Stimulated activated naive CD8-positive, alpha-beta T cell treated with anti-CD3 and anti-CD28 coated beads, Interleukin-15, amount 100 ng/mL, for 72 hours (primary cell): ENCODE measurements at regions not wholly inside any gene's neighbourhood (a gene's known extent, or its start where the extent isn't known, plus 50 kb on each side); places are given as distances from the start of the nearest gene placed in this dataset.

Experiments
- ATAC-seq: fragments of 150-1000 bp; cut with Tn5 transposase; 2 replicates; pipeline ENCODE4 v1.10.0; 2021; ENCODE audit warnings: mild to moderate bottlenecking, moderate library complexity
- DNase-seq, 2 donors: peaks; one replicate each; pipeline ENCODE4 v3.0.0; 2021 to 2022
- H3K27ac Mint-ChIP-seq, 2 donors: one replicate each; pipeline ENCODE4 v1.8.0; 2022; ENCODE audit warnings: mild to moderate bottlenecking in 2 of 2, mixed read lengths in 2 of 2, moderate library complexity in 2 of 2
- H3K27me3 Mint-ChIP-seq: one replicate; pipeline ENCODE4 v1.8.0; 2022; ENCODE audit warnings: mixed read lengths
- H3K4me1 Mint-ChIP-seq: one replicate; pipeline ENCODE4 v1.8.0; 2022; ENCODE audit warnings: mild to moderate bottlenecking, mixed read lengths
- H3K4me3 Mint-ChIP-seq, 2 donors: one replicate each; pipeline ENCODE4 v1.8.0; 2022; ENCODE audit warnings: mild to moderate bottlenecking in 2 of 2, mixed read lengths in 2 of 2, moderate library complexity in 1 of 2
- H3K9me3 Mint-ChIP-seq, 2 donors: one replicate each; pipeline ENCODE4 v1.8.0; 2022; ENCODE audit warnings: mixed read lengths in 2 of 2

GRCh38 chr13:67367399-67367798 lies 137.3 kb upstream of the PCDH9 start:
- H3K4me3 Mint-ChIP-seq: no peak overlapping the region
- no peaks in the 10 kb centered on the region for H3K4me1 Mint-ChIP-seq
- no peaks in the 10 kb centered on the region for H3K27me3 Mint-ChIP-seq
- peaks cover 0 to 6% of the 10 kb centered on the region in 2 donors for H3K9me3 Mint-ChIP-seq
- DNase-seq (no peak), ATAC-seq (no peak)
- no peak overlapping the region for H3K27ac Mint-ChIP-seq

DNA sequence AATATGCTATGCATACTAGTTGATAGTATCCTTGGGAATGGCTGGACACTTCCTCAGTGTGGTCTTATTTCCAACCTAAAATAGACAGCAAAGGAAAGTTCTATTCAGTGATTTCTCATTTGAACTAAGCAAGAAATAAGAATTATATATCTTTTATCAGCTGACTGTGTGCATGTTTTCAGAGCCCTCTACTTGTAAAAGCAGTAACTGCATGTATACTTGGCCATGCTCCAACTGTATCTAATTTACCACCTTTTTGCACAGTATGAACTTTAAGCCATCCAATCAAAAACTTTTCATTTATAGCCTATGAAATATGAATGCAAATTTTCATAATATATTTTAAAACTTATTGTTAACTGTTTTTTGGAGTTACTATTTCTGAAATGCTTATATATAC lies 136.4 kb upstream of the PCDH9 start:
- Mint-ChIP-seq H3K9me3 (peaks cover 0 to 6% of the 10 kb centered on the region in 2 donors), H3K4me1 (no peaks in the 10 kb centered on the region), H3K27ac (no peak overlapping the region), H3K4me3 (no peak overlapping the region), H3K27me3 (no peaks in the 10 kb centered on the region)
- no peak for ATAC-seq
- DNase-seq: no peak

DNA sequence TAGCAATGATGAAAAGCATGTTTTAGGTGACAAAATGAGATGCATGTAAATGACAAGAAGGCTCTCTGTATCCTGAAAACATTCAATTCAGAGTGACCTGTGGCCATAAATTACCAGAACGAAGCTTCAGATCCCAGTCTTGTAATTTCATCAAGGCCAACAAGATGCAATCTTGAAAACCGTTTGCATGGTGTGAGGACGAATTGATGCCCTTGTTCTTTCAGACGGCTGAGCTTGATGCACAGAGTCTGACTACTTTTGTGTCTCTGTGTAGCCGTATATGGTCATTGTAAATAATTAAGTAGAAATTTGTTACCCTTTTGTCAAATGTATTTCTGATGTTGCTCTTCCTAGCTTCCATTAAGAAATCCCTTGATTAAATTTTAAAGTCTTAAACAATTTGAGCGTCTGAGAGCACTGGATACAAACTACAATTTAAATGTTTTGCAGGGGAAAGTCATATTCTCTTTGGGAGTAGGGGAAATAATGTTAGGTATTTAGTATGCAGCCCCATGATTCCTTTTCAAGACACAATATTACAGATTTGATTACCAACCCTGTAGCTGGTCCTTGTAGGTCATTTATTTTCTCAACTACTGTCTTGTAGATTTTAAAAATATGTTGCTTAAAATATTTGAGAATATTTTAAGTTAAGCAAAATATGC lies 125.8 kb upstream of the PCDH9 start:
- H3K9me3 Mint-ChIP-seq: no peaks in the 10 kb centered on the region
- no peaks in the 10 kb centered on the region for H3K27me3 Mint-ChIP-seq
- H3K27ac Mint-ChIP-seq: no peak overlapping the region
- DNase-seq (no peak), ATAC-seq (no peak)
- no peak overlapping the region for H3K4me3 Mint-ChIP-seq
- no peaks in the 10 kb centered on the region for H3K4me1 Mint-ChIP-seq

- no peaks in the 10 kb centered on the region for H3K27me3 Mint-ChIP-seq
- no peak overlapping the region for H3K4me3 Mint-ChIP-seq
- no peaks in the 10 kb centered on the region for H3K9me3 Mint-ChIP-seq
- no peaks in the 10 kb centered on the region for H3K4me1 Mint-ChIP-seq
- ATAC-seq (no peak), DNase-seq (no peak)
- no peak overlapping the region for H3K27ac Mint-ChIP-seq
Observed at GRCh38 chr13:67353941-67354340, 123.8 kb upstream of the PCDH9 start.

GRCh38 chr13:67353031-67353430 lies 122.9 kb upstream of the PCDH9 start:
- DNase-seq (no peak), ATAC-seq (no peak)
- H3K4me3 Mint-ChIP-seq: no peak overlapping the region
- H3K4me1 Mint-ChIP-seq: no peaks in the 10 kb centered on the region
- H3K27ac Mint-ChIP-seq: no peak overlapping the region
- peaks cover 0 to under 1% of the 10 kb centered on the region in 2 donors for H3K9me3 Mint-ChIP-seq
- no peaks in the 10 kb centered on the region for H3K27me3 Mint-ChIP-seq

DNA sequence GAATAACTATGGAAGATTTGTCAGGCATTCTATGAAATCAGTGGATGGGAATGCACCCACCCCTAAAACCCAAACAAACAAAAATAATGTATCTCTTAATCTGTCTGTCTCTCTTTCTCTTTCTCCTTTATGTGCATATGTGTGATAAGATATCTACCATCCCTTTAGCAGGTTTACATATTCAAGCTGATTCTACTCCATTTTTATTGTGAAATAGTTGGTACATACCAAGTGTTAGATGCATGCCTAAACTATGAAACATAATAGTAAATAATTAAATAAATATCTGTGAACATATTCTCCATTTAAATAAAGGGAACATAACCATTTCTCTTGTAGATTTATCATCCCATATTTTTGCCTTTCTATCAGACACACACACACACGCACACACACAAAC lies 121.8 kb upstream of the PCDH9 start:
- H3K27ac Mint-ChIP-seq: no peak overlapping the region
- H3K4me3 Mint-ChIP-seq: no peak overlapping the region
- H3K4me1 Mint-ChIP-seq: no peaks in the 10 kb centered on the region
- ATAC-seq: no peak
- no peaks in the 10 kb centered on the region for H3K27me3 Mint-ChIP-seq
- no peak for DNase-seq
- peaks cover 0 to 12% of the 10 kb centered on the region in 2 donors for H3K9me3 Mint-ChIP-seq

GRCh38 chr13:67351114-67351513 lies 121.0 kb upstream of the PCDH9 start:
- DNase-seq (no peak), ATAC-seq (no peak)
- Mint-ChIP-seq H3K27me3 (no peaks in the 10 kb centered on the region), H3K4me1 (no peaks in the 10 kb centered on the region), H3K9me3 (peaks cover 4 to 13% of the 10 kb centered on the region in 2 donors), H3K27ac (no peak overlapping the region), H3K4me3 (no peak overlapping the region)

- ATAC-seq: no peak
- DNase-seq: no peak
- Mint-ChIP-seq H3K9me3 (peaks cover 14 to 32% of the 10 kb centered on the region in 2 donors), H3K27ac (no peak overlapping the region), H3K4me1 (no peaks in the 10 kb centered on the region), H3K4me3 (no peak overlapping the region), H3K27me3 (no peaks in the 10 kb centered on the region)
Observed at GRCh38 chr13:67343777-67344176, 113.6 kb upstream of the PCDH9 start.

GRCh38 chr13:67341406-67341805 lies 111.3 kb upstream of the PCDH9 start:
- no peak overlapping the region for H3K27ac Mint-ChIP-seq
- DNase-seq (no peak), ATAC-seq (no peak)
- no peak overlapping the region for H3K4me3 Mint-ChIP-seq
- H3K27me3 Mint-ChIP-seq: no peaks in the 10 kb centered on the region
- H3K4me1 Mint-ChIP-seq: no peaks in the 10 kb centered on the region
- peaks cover 16 to 19% of the 10 kb centered on the region in 2 donors for H3K9me3 Mint-ChIP-seq

- Mint-ChIP-seq H3K9me3 (no peaks in the 10 kb centered on the region), H3K4me3 (no peak overlapping the region)
Observed at GRCh38 chr13:67330149-67330548, 100.0 kb upstream of the PCDH9 start.

DNA sequence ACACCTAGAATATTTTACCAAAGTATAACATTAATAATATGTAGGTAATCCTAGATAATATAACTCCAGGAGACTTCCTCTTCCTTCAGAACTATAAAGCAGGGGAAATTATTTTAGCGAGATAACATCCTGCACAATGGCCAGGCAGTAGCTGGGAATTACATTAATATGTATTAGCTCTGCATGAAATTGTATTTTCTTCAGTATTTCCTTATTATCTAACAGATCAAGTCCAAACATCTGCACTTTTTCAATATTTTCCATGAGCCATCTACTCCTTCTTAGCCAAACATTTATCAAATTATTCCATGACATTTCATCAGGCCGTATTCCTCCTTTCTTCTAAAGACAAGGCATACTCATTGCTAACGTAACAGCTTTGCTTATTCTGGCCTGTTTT lies 98.8 kb upstream of the PCDH9 start:
- DNase-seq (no peak), ATAC-seq (no peak)
- Mint-ChIP-seq H3K27me3 (no peaks in the 10 kb centered on the region), H3K4me1 (no peaks in the 10 kb centered on the region), H3K4me3 (no peak overlapping the region), H3K9me3 (no peaks in the 10 kb centered on the region), H3K27ac (no peak overlapping the region)

More at GRCh38 chr13:67330149-67330548, 100.0 kb upstream of the PCDH9 start:
- DNase-seq: no peak
- Mint-ChIP-seq H3K4me1 (no peaks in the 10 kb centered on the region), H3K27ac (no peak overlapping the region), H3K27me3 (no peaks in the 10 kb centered on the region)
- no peak for ATAC-seq

DNA sequence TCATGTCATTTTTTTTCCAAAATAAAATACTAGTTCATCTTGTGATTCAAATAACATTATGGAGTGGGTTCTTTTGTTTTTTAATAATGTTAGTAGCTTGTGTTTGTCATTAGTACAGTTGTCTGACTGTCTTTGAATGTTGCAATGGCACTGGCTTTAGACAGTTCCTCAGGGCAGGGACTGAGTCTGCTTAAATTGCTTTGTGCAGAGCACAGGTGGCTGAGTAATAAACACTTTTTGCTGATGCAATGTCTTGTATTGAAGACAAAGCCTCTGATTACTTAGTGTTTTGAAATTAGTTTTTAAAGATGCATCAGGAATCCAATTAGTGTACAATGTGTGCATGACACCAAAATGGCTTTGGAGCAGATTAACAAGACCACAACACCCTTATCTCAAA lies 88.7 kb upstream of the PCDH9 start:
- H3K27ac Mint-ChIP-seq: no peak overlapping the region
- ATAC-seq: no peak
- H3K9me3 Mint-ChIP-seq: peaks cover 5% of the 10 kb centered on the region in 2 donors

GRCh38 chr13:67318398-67318797 lies 88.3 kb upstream of the PCDH9 start:
- Mint-ChIP-seq H3K4me1 (no peaks in the 10 kb centered on the region), H3K4me3 (no peak overlapping the region), H3K27ac (no peak overlapping the region), H3K9me3 (peaks cover 5% of the 10 kb centered on the region in 2 donors), H3K27me3 (no peaks in the 10 kb centered on the region)
- ATAC-seq: no peak
- DNase-seq: no peak

More for the DNA sequence above, 88.7 kb upstream of the PCDH9 start:
- no peak for DNase-seq
- H3K27me3 Mint-ChIP-seq: no peaks in the 10 kb centered on the region
- no peaks in the 10 kb centered on the region for H3K4me1 Mint-ChIP-seq
- H3K4me3 Mint-ChIP-seq: no peak overlapping the region

GRCh38 chr13:67314405-67314804 lies 84.3 kb upstream of the PCDH9 start:
- H3K27ac Mint-ChIP-seq: no peak overlapping the region
- no peak overlapping the region for H3K4me3 Mint-ChIP-seq
- ATAC-seq: no peak

DNA sequence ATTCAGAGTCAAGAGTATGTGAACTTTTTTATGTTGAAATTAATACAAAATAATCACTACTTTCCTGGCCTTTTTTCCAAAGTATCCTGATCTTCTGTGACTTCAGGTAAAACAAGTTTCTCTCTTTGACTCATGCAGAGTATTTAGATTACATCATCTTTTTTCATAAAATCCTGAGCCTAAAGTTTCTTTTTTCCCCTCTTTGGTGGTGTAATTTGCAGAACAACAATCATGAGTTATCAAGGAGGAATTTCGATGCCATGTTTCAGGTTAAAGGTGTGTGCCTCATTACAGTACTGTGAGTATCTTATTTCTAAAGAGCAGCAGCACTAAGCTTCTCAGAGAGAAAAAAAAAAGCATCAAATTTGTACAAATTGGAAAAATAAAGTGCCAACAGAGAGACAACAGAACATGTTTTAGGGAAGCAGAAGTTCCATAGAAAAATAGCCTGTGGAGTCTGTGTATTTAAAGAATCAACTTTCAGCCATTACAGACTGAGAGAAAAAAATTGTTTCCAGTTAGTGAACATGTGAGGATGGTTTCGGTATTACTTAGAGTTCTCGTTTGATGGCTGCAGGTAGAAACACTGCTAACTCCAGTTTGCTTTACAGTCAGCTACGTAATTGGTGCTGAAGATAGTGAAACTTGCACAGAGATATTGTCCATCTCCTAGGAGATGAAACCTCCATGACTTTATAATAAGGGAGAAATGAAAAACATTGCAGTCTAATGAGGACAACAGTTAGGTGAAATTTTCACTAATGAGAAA lies 78.1 kb upstream of the PCDH9 start:
- H3K4me3 Mint-ChIP-seq: no peak overlapping the region
- H3K4me1 Mint-ChIP-seq: no peaks in the 10 kb centered on the region
- H3K27ac Mint-ChIP-seq: no peak overlapping the region
- DNase-seq (no peak), ATAC-seq (no peak)
- H3K27me3 Mint-ChIP-seq: no peaks in the 10 kb centered on the region
- no peaks in the 10 kb centered on the region for H3K9me3 Mint-ChIP-seq

More at GRCh38 chr13:67314405-67314804, 84.3 kb upstream of the PCDH9 start:
- H3K4me1 Mint-ChIP-seq: no peaks in the 10 kb centered on the region
- DNase-seq: no peak
- H3K9me3 Mint-ChIP-seq: peaks cover 5% of the 10 kb centered on the region in 2 donors
- no peaks in the 10 kb centered on the region for H3K27me3 Mint-ChIP-seq

- Mint-ChIP-seq H3K4me1 (no peaks in the 10 kb centered on the region), H3K27me3 (no peaks in the 10 kb centered on the region), H3K9me3 (no peaks in the 10 kb centered on the region), H3K4me3 (no peak overlapping the region), H3K27ac (no peak overlapping the region)
- DNase-seq: no peak
- ATAC-seq: no peak
Observed at GRCh38 chr13:67306742-67307141, 76.6 kb upstream of the PCDH9 start.
